ENCODE measurements at regions not wholly inside any gene's neighbourhood (a gene's known extent, or its start where the extent isn't known, plus 50 kb on each side); places are given as distances from the start of the nearest gene placed in this dataset.

DNA sequence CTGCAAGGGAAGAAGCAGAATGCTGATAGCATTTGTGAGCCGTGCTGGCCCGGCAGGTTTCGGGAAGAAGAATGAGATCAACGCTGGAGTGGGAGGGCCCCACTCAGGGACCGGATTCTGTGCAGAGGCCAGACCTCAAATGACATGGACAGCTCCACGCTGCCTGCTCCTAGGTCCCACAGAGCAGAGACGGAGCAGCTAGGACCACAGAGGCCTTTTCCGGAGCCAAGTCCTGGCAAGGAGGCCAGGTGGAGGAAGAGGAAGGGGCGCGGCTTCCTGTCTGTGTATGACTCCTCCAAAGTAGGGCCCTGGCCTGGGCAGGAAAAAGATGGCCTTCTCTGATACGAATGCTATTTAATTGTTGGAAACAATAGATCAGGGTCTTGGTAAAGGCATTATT, 139.9 kb downstream of the LRRC30 start:
- Mint-ChIP-seq H3K27ac (no peak overlapping the region), H3K36me3 (ENCODE audit: low read depth) (no peaks in the 10 kb centered on the region), H3K27me3 (no peaks in the 10 kb centered on the region), H3K9me3 (peaks cover 9% of the 10 kb centered on the region), H3K4me1 (no peaks in the 10 kb centered on the region), H3K4me3 (no peak overlapping the region)
- no peak for ATAC-seq (replicated peaks)

DNA sequence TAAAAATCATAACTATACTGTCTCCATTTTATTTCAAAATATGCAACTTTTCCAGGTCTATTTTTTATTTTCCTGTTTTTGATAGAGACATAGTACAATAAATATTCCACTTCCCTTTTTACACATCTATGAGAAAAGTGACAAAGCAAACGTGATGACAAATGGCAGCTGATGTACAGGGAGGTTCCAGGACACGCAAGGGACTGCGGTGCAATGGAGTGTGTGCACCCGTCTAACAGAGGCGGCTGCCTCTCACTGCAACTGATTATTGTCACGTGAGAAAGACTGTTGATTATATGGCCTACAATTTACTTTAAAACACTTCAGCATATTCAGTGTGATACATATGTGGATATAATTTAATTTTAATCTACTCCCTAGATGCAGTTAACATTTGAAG, 142.6 kb downstream of the LRRC30 start:
- H3K9me3 Mint-ChIP-seq, result peaks cover 13% of the 10 kb centered on the region
- no peak overlapping the region for H3K4me3 Mint-ChIP-seq
- H3K27me3 Mint-ChIP-seq, result no peaks in the 10 kb centered on the region
- ATAC-seq (replicated peaks), result no peak
- H3K4me1 Mint-ChIP-seq, result no peaks in the 10 kb centered on the region
- H3K27ac Mint-ChIP-seq, result no peak overlapping the region
- no peaks in the 10 kb centered on the region for H3K36me3 Mint-ChIP-seq (ENCODE audit: low read depth)

DNA sequence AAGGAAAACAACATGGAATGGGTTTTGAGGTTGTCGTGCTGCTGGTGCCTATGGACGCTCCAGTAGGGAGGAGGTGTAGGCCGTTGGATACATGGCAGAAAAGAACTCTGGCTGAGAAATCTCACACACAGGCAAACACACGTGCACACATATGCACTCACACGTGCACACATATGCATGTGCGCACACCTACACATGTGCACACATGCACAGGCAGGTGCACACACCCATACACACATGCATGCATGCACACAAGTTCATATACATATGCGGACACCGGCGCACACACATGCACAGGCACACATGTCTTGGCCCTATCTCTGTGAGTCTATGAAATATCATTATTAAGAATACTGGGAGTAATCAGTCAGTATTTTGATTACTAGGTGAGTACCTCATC, 150.4 kb downstream of the LRRC30 start:
- Mint-ChIP-seq H3K36me3 (ENCODE audit: low read depth) (no peaks in the 10 kb centered on the region), H3K9me3 (peaks cover 22% of the 10 kb centered on the region), H3K27ac (no peak overlapping the region), H3K27me3 (peaks cover 8% of the 10 kb centered on the region), H3K4me3 (no peak overlapping the region), H3K4me1 (peaks cover 3% of the 10 kb centered on the region)
- ATAC-seq (replicated peaks), result no peak

DNA sequence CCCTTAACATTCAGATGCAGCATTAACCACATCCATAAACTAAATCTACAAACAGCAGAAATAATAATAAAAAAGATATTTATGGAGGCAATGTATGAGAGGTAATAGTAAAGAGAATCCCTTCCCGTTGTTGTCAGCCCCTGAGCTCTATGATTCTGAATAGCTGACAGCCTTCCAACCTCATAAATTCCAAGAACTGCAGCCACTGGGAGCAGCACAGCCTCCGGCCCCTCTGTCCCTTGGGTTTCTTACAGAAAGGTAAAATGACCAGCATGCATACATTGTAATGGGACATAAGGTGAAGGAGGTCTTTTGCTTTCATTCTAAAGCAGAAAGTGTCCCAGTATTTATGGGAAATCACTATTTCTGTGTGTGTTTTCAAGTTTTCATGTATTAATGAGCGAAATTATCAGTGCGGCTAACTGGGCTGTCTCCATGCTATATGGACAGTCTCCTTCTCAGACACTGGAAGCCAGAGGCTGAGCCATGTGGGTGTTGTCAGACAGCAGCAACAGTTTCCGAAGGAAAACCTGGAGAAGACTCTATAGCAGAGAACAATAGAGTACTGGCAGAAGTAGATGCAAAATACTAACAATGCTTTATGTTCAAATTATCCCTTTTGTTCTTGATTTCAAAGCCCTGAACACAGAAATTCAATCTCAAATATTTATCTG, 151.6 kb downstream of the LRRC30 start:
- no peak for ATAC-seq (replicated peaks)

DNA sequence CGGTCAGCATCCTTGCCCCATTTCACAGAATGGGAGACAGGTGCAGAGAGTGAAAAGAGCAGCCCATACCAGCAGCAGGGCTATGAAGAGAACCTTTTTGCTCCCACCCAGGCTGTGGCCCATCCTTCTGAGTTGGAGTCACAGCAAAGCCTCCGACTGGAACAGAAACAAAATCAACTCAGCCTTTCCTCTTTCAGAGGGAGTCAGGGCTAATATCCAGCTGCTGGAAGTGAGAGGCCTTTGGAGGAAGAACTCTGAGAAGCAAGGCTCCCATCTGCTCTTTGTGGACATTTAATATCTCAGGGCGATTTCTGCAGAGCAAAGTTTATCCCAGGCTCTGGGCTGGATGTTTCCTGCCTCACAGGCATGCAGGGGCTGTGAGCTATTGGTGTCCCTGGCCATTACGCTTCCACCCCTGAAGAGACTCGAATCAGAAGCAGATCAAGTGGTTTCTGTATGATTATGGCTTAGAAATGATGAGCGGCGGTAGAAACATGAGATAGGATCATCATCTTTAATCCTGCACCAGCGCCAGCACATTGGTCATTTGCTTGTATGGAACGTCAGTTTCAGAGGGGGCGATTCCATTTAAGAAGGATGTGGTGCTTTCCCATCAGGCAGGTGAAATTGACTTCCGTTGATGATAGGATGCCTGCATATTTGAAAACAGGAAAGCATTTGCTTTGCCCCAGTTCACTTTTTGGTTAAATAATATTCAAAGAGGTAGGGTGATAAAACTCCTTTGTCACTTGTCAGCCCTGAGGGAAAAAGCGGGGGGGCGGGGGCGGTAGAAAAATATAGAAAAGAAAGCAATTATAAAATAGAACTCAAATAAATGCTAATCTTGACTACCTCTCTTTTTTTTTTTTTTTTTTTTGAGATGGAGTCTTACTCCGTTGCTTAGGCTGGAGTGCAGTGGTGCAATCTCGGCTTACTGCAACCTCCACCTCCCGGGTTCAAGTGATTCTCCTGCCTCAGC, 152.4 kb downstream of the LRRC30 start:
- Mint-ChIP-seq H3K4me1 (peaks cover 3% of the 10 kb centered on the region), H3K36me3 (ENCODE audit: low read depth) (no peaks in the 10 kb centered on the region), H3K9me3 (peaks cover 17% of the 10 kb centered on the region), H3K27ac (no peak overlapping the region), H3K4me3 (no peak overlapping the region), H3K27me3 (peaks cover 8% of the 10 kb centered on the region)
- no peak for ATAC-seq (replicated peaks)

More for the DNA sequence above, 151.6 kb downstream of the LRRC30 start:
- Mint-ChIP-seq H3K27me3 (peaks cover 8% of the 10 kb centered on the region), H3K4me1 (peaks cover 3% of the 10 kb centered on the region), H3K9me3 (peaks cover 17% of the 10 kb centered on the region), H3K36me3 (ENCODE audit: low read depth) (no peaks in the 10 kb centered on the region), H3K4me3 (no peak overlapping the region), H3K27ac (no peak overlapping the region)

DNA sequence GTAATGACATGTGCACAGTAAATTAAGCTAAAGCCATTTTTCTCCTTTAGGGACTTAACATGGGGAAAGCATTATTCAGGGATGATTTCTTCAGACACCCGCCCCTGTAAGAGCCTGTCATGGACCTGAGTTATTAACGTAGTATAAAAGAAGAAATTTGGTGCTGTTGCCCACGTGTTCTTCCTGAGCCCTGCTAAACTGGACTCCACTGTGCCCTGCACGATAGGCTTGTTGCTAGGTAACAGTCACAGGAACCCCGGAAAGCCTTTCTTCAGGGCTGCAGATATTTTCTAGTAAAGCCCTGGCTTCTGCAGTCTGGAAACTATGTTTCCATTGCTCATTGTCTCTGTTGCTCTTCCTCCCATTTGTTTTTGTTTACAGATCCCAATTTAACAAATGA, 157.9 kb downstream of the LRRC30 start:
- Mint-ChIP-seq H3K9me3 (peaks cover 12% of the 10 kb centered on the region), H3K27ac (no peak overlapping the region), H3K27me3 (peaks cover 4% of the 10 kb centered on the region), H3K36me3 (ENCODE audit: low read depth) (no peaks in the 10 kb centered on the region), H3K4me3 (no peak overlapping the region), H3K4me1 (peaks cover 3% of the 10 kb centered on the region)
- no peak for ATAC-seq (replicated peaks)

DNA sequence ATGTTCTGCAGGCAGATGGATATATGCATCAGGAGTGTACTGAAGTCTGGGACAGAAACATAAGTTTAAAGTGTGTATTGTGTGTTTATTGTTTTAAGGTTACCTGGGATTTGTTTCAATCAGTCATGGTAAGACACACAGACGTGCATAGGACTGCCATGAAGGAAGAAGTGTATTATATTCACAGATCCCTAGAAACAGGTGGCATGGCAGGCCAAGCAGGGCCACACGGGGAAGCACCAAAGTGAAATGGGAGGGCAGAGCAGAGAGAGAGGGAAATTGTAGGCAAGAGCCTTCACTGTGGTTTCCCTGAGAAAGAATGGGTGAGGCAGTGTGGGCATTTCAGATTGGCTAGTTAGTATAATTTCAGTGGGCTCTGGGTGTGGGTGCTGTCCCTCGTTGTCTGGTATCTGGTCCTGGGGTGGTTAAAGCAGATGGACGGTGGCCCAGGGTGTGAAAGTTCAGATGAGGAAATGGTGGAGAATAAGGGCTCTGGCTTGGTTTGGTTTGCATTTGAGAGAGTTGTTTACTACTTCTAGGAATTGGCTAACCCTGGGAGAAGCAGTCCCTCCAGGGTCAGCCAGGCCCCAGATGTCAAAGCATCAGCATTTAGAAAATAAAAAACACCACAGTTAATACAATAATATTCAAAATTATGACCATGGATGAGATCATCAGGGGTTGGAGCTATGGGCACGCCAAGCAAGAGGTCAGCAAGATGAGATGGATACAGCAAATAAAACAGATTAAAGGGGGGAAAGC, 160.0 kb downstream of the LRRC30 start:
- no peak for ATAC-seq (replicated peaks)
- peaks cover 3% of the 10 kb centered on the region for H3K9me3 Mint-ChIP-seq
- no peak overlapping the region for H3K4me3 Mint-ChIP-seq
- no peaks in the 10 kb centered on the region for H3K4me1 Mint-ChIP-seq
- H3K27me3 Mint-ChIP-seq, result no peaks in the 10 kb centered on the region
- no peaks in the 10 kb centered on the region for H3K36me3 Mint-ChIP-seq (ENCODE audit: low read depth)
- no peak overlapping the region for H3K27ac Mint-ChIP-seq

DNA sequence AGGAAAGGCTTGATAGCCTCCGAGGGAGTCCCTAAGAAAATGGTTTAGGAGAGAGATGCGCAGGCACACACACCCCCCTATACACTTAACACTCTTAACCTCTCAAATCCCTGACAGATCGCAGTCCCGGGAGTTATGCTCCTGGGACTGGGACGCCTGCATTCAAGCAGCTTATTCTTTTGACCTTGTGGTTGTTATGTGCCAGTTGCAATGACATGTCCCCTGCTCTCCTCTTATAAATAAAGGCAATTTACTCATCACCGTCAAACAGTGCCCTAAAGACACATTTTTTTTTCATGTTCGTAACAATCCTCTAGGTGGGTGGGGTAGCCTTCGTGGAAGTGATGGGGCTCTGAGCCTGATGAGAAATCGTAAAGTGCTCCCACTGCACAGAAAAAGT, 162.2 kb downstream of the LRRC30 start:
- Mint-ChIP-seq H3K9me3 (peaks cover 3% of the 10 kb centered on the region), H3K4me1 (no peaks in the 10 kb centered on the region), H3K27me3 (no peaks in the 10 kb centered on the region), H3K27ac (no peak overlapping the region), H3K4me3 (no peak overlapping the region), H3K36me3 (ENCODE audit: low read depth) (no peaks in the 10 kb centered on the region)
- ATAC-seq (replicated peaks), result no peak

DNA sequence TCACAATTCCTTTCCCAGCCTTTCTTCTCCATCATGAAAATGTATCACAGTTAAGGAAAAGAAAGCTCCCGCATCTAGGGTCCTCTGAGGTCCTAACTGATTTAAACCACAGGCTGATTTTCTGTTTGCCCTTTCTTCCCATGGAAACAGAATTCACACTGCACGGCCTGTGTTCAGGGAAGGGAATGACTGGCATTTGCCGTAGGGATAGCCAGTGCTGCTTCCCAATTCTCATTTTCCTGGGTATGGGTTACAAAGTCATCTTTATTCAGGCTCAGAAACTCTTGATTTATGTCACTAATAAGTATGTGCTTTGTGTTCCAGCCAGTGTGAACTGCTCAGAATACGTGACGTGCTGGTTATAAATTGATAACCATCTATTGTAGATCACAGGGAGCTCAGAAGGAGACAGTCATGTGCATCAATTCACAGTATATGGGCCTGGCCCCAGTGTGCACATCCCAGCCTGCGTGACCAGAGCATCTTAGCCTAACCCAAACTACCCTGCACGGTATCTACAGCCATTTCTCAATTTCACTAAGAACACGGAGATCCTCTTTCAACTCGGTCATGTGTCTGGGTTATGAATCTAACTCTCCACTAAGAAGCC, 163.3 kb downstream of the LRRC30 start:
- Mint-ChIP-seq H3K36me3 (ENCODE audit: low read depth) (no peaks in the 10 kb centered on the region), H3K9me3 (peaks cover 3% of the 10 kb centered on the region), H3K27me3 (no peaks in the 10 kb centered on the region), H3K4me3 (no peak overlapping the region), H3K27ac (no peak overlapping the region), H3K4me1 (no peaks in the 10 kb centered on the region)
- ATAC-seq (replicated peaks), result no peak

DNA sequence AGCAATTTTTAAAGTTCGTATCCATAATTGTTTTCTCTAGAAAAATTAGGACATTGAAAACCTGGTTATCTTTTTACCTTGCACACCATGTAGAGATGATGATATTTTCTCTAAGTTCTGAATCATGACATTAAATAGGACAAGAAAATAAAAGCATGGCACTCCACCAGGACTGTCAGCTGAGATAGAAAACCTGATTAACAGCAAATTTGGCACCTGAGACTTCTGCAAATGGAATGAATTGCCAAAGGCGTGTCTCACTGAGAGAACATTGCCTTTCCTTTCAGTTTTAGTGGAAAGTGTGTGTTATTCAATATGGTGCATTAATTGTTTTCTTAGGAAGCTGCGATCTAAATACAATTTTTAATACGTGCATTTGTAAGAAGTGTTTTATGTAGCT, 164.7 kb downstream of the LRRC30 start:
- no peaks in the 10 kb centered on the region for H3K4me1 Mint-ChIP-seq
- no peaks in the 10 kb centered on the region for H3K36me3 Mint-ChIP-seq (ENCODE audit: low read depth)
- H3K27me3 Mint-ChIP-seq, result no peaks in the 10 kb centered on the region
- H3K9me3 Mint-ChIP-seq, result peaks cover 3% of the 10 kb centered on the region
- no peak for ATAC-seq (replicated peaks)
- H3K27ac Mint-ChIP-seq, result no peak overlapping the region
- no peak overlapping the region for H3K4me3 Mint-ChIP-seq

DNA sequence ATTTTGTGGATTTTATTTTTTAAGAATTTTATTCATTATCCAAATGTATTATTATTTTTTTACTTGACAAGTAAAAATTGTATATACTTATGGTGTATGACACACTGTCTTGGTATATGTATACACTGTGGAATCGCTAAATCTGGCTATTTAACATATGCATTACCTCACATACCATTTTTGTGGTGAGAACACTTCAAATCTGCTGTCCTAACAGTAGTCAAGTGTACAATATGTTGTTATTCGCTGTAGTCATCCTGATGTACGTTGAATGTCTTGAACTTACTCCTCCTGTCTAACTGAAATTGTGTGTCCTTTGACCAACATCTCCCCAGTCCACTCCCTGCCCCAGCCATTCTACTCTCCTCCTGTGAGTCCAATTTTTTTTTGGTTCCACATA, 153.2 kb upstream of the PTPRM start:
- ATAC-seq (replicated peaks), result no peak
- H3K9me3 Mint-ChIP-seq, result peaks cover 10% of the 10 kb centered on the region
- H3K4me3 Mint-ChIP-seq, result no peak overlapping the region
- H3K4me1 Mint-ChIP-seq, result no peaks in the 10 kb centered on the region
- H3K27me3 Mint-ChIP-seq, result no peaks in the 10 kb centered on the region
- H3K36me3 Mint-ChIP-seq (ENCODE audit: low read depth), result no peaks in the 10 kb centered on the region
- H3K27ac Mint-ChIP-seq, result no peak overlapping the region

DNA sequence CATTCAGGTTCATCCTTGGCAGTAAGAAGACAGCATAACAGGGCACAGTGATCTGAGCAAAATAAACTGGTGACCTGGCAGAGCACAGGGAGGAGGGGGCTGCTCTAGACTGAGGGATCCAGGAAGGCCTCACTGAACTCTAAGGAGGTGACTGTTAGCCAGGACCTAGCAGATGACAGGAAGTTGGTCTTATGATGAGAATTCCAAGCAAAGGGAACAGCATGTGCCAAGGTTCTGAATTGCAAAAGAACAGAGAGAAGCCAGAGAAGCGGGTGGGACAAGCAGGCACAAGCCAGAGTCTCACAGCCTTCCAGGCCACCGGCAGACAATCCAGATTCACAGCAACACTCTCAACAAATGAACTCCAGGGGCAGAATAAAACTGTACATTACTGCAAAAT, 152.7 kb upstream of the PTPRM start:
- no peaks in the 10 kb centered on the region for H3K4me1 Mint-ChIP-seq
- peaks cover 6% of the 10 kb centered on the region for H3K9me3 Mint-ChIP-seq
- H3K36me3 Mint-ChIP-seq (ENCODE audit: low read depth), result no peaks in the 10 kb centered on the region
- no peaks in the 10 kb centered on the region for H3K27me3 Mint-ChIP-seq
- H3K4me3 Mint-ChIP-seq, result no peak overlapping the region
- ATAC-seq (replicated peaks), result no peak
- no peak overlapping the region for H3K27ac Mint-ChIP-seq

DNA sequence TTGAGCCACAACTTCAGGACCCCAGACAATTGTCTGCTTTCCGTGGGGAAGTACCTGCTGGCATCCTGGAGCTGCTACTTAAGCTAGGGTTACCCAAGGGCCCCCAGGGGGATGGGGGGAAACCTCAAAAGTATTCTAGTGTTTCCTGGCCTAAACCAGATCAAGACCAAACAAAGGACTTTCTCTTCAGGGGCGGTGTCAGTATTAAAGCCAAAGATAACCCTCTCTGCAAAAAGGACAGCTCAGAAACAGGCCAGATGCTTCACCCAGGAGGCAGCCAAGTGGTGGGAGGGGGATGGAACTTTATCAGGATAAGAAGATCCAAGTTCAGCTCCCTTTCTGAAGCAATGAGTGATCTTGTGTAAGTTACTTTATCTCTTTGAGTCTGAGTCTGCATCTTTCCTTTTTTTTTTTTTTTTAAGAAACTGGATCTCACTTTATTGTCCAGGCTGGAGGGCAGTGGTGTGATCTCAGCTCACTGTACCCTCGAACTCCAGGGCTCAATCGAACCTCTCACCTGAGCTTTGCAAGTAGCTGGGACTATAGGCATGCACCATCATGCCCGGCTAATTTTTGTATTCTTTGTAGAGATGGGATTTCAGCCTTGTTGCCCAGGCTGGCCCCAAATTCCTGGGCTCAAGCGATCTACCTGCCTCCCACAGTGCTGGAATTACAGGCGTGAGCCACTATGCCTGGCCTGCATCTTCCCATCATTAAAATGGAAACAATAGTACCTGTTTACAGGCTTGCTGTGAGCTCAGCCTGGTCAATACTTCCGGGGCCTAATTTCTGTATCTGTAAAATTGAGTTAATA, 151.8 kb upstream of the PTPRM start:
- H3K4me3 Mint-ChIP-seq, result no peak overlapping the region
- no peaks in the 10 kb centered on the region for H3K27me3 Mint-ChIP-seq
- H3K27ac Mint-ChIP-seq, result no peak overlapping the region
- no peak for ATAC-seq (replicated peaks)
- no peaks in the 10 kb centered on the region for H3K4me1 Mint-ChIP-seq
- no peaks in the 10 kb centered on the region for H3K36me3 Mint-ChIP-seq (ENCODE audit: low read depth)
- H3K9me3 Mint-ChIP-seq, result peaks cover 3% of the 10 kb centered on the region

DNA sequence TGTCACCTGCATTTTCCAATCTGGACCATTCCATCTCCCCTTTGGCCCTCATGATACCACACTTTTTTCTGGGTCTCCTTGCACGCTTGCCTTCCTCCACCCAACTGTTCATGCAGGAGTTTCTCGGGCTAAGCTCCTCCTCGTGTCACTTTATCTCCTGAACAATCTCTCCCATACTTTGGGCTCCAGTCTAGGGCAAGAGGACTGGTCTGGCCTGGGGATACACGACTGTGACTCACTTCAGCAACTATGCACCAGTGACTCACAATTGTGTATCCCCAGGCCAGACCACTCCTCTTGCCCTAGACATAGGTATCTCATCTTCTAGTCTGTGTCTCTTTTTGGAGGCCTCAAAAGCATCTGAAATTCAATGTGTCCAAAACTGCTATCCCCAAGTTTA, 149.4 kb upstream of the PTPRM start:
- Mint-ChIP-seq H3K4me1 (no peaks in the 10 kb centered on the region), H3K27me3 (no peaks in the 10 kb centered on the region), H3K9me3 (peaks cover 3% of the 10 kb centered on the region), H3K27ac (no peak overlapping the region), H3K4me3 (no peak overlapping the region), H3K36me3 (ENCODE audit: low read depth) (no peaks in the 10 kb centered on the region)
- ATAC-seq (replicated peaks), result no peak
